Chondrocyte (in vitro differentiated cells): ENCODE measurements at regions not wholly inside any gene's neighbourhood (a gene's known extent, or its start where the extent isn't known, plus 50 kb on each side); places are given as distances from the start of the nearest gene placed in this dataset.

Experiments
- DNase-seq: peaks from one replicate; pipeline ENCODE4 v3.0.0; 2021; ENCODE audit warnings: mixed read lengths, low spot score
- H3K27ac Mint-ChIP-seq: one replicate; pipeline ENCODE4 v1.8.0; 2021; ENCODE audit warnings: mild to moderate bottlenecking, moderate library complexity, mixed read lengths; ENCODE audit not compliant: unreplicated experiment
- H3K27me3 Mint-ChIP-seq: 2 replicates; pipeline ENCODE4 v1.8.0; 2021; ENCODE audit warnings: low read depth, mixed read lengths
- H3K36me3 Mint-ChIP-seq: 2 replicates; pipeline ENCODE4 v1.8.0; 2021; ENCODE audit warnings: low read depth, mixed read lengths
- H3K4me1 Mint-ChIP-seq: 2 replicates; pipeline ENCODE4 v1.8.0; 2021; ENCODE audit warnings: low read depth, mild to moderate bottlenecking, mixed read lengths
- H3K4me3 Mint-ChIP-seq: one replicate; pipeline ENCODE4 v1.8.0; 2021; ENCODE audit warnings: mild to moderate bottlenecking, moderate library complexity, mixed read lengths; ENCODE audit not compliant: unreplicated experiment
- H3K9me3 Mint-ChIP-seq: 2 replicates; pipeline ENCODE4 v1.8.0; 2021; ENCODE audit warnings: low read depth, mixed read lengths
- TF ChIP-seq, protein P1 (sequence below): fragments of 200-600 bp; sonication (generic); IDR thresholded peaks from 2 replicates; pipeline ENCODE4 v1.5.0; 2021; ENCODE audit warnings: antibody characterized with exemption, mild to moderate bottlenecking, moderate library complexity

DNA sequence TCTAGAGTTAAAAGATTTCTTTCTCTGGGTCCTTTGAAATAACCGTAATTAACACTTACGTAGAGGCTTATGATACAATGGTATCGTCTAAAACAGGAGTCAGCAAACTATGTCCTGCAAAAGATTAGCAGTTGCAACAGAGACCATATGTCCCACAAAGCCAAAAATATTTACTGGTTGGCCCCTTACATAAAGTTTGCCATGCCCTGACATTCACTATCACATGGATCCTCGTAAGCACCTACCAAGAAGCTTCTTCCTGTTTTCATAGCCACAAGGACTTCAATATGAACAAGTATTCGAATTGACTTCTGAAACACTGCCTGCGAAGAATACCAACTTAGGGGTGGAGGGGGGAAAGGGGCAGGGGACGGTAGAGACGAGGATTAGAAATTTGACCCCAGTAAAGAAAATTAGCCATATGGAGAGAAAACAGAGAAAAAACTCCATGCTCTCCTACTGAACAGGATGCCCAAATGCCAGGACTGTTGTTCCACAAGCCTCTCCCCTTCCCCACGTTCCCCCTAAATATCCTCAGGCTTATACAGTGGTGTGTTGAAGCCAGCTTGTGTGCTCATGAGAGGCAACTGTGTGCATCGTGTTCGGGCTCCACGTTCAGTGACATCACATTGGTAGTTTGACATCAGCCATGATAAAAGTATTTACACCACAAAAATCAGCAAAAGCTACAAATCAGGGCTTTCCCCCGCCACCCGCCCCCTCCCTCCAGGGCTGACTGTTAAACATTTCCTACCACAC, 144.1 kb upstream of the HES1 start:
- TF ChIP-seq, protein P1, sequence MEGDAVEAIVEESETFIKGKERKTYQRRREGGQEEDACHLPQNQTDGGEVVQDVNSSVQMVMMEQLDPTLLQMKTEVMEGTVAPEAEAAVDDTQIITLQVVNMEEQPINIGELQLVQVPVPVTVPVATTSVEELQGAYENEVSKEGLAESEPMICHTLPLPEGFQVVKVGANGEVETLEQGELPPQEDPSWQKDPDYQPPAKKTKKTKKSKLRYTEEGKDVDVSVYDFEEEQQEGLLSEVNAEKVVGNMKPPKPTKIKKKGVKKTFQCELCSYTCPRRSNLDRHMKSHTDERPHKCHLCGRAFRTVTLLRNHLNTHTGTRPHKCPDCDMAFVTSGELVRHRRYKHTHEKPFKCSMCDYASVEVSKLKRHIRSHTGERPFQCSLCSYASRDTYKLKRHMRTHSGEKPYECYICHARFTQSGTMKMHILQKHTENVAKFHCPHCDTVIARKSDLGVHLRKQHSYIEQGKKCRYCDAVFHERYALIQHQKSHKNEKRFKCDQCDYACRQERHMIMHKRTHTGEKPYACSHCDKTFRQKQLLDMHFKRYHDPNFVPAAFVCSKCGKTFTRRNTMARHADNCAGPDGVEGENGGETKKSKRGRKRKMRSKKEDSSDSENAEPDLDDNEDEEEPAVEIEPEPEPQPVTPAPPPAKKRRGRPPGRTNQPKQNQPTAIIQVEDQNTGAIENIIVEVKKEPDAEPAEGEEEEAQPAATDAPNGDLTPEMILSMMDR: no peak
- Mint-ChIP-seq H3K27ac (no peak overlapping the region), H3K36me3 (peaks cover 8% of the 10 kb centered on the region), H3K9me3 (peaks cover 6% of the 10 kb centered on the region), H3K4me1 (no peaks in the 10 kb centered on the region), H3K27me3 (peaks cover 72% of the 10 kb centered on the region), H3K4me3 (no peak overlapping the region)
- DNase-seq: no peak

DNA sequence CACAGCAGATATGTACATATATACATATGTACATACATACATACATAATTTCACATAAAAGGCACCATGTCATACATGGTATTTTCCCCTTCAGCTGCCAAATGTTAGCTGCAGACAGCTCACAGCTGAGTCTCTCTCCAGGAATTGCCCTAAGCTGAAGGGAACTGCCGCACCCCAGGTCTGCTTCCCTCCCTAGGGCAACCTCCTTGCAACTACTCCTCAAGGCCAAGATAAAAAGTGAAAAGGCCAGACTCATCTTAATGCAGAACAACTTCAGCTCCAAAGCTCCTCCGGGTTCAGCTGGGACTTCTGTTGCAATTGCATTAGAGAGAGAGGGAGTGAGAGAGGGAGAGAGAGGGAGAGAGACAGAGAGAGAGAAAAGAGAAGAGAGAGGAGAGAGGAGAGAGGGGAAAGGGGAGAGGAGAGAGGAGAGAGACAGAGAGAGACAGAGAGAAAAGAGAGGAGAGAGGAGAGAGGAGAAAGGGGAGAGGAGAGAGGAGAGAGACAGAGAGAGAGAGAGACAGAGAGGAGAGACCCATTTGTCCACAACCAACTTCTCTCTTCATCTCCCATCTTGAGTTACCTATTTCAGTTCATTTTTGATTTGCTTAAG, 143.4 kb upstream of the HES1 start:
- TF ChIP-seq, protein P1: no peak
- no peak for DNase-seq
- Mint-ChIP-seq H3K4me1 (no peaks in the 10 kb centered on the region), H3K27me3 (peaks cover 75% of the 10 kb centered on the region), H3K4me3 (no peak overlapping the region), H3K27ac (no peak overlapping the region), H3K9me3 (peaks cover 6% of the 10 kb centered on the region), H3K36me3 (peaks cover 8% of the 10 kb centered on the region)

DNA sequence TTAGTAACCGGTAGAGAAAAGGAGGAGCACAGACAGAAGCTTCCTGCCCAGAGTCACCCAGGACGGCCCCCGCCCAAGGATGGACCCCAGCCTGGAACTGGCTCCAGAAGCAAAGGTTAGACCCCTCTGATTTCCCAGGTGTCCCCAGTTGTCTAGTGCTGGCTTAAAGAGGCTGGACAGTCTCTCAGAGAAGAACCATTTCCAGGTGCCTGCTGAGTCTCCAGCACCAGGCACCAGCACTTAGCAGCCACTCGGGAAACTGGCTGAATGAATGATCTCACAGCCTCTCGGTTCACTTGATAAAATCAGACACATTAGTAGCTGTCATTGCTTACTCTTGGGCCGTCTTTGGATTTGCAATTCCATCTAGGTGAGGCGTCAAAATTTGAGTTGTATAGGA, 139.7 kb upstream of the HES1 start:
- Mint-ChIP-seq H3K4me1 (peaks cover 6% of the 10 kb centered on the region), H3K27me3 (peaks cover 76% of the 10 kb centered on the region), H3K27ac (no peak overlapping the region), H3K4me3 (no peak overlapping the region), H3K36me3 (peaks cover 4% of the 10 kb centered on the region), H3K9me3 (no peaks in the 10 kb centered on the region)
- TF ChIP-seq, protein P1: no peak
- no peak for DNase-seq

DNA sequence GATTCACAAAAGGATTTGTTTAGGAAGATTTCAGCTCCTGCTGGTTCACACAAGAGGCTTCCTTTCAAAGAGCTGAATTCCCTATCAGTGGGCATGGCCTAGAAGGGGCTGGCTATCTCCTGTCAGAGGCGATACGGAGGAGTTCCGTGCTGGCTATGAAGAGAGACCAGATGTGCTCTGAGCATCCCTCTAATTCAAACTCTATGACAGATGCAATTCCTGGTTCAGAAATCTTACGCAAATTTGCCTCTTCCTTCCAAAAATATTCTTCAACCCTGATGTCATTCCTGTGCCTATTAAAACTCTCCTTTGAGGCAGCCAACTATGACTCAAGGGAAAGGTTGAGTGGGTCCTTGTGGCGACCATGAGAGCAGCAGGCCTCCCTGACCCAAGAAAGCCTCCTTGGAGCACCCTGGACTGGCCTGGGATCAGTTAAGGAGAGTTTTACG, 139.3 kb upstream of the HES1 start:
- H3K36me3 Mint-ChIP-seq: peaks cover 4% of the 10 kb centered on the region
- H3K9me3 Mint-ChIP-seq: no peaks in the 10 kb centered on the region
- no peak overlapping the region for H3K4me3 Mint-ChIP-seq
- peaks cover 6% of the 10 kb centered on the region for H3K4me1 Mint-ChIP-seq
- no peak for DNase-seq
- no peak overlapping the region for H3K27ac Mint-ChIP-seq
- peaks cover 74% of the 10 kb centered on the region for H3K27me3 Mint-ChIP-seq
- TF ChIP-seq, protein P1: no peak

DNA sequence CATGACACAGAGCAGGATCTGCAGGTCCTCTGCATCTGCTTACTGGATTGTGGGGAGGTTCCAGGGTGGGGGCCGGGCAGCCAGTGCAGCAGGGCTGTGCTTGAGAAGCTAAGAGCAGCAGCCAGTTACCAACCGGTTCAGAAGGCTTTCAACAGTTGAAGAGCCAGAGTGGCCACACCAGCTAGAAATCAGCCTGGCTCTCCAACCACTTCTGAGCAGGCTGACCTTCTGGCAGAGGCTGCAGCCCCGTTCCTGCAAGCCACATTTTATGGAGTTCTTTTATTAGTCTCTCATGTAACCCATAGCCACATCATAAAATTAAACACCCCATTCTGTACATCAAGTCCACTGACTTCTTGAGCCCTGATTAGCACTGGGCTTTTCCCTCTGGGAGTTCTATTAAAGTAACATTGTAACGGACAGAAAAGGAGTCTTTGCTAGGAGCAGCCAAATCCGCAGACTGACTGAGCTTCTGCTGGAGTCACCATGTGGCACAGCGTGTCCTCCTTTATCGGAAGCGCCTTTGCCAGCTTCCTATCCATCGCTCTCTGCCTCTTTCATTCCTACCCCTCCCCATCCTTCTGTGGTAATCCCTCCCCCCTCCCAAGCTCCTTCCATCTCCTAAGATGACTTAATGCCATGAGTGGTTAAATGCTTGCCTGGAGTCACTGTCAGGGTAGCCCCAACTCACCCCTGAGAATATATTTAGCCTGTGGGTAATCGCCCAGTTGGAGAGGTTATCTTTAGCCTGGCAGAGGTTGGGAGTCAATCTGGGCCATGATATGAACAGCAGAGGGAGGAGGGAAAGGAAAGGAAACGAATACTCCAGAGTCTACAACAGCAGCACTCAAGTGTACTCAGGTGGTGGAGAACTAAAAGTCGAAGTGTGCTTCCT, 138.5 kb upstream of the HES1 start:
- Mint-ChIP-seq H3K4me1 (peaks cover 8% of the 10 kb centered on the region), H3K4me3 (no peak overlapping the region), H3K27me3 (peaks cover 67% of the 10 kb centered on the region), H3K36me3 (peaks cover 4% of the 10 kb centered on the region), H3K9me3 (no peaks in the 10 kb centered on the region), H3K27ac (no peak overlapping the region)
- TF ChIP-seq, protein P1: no peak
- DNase-seq: no peak
